WTC11 (cell line): ENCODE measurements at regions not wholly inside any gene's neighbourhood (a gene's known extent, or its start where the extent isn't known, plus 50 kb on each side); places are given as distances from the start of the nearest gene placed in this dataset.

Experiments
- ATAC-seq: fragments of 200-7000 bp; cut with Tn5 transposase; 2 replicates; pipeline ENCODE4 v1.10.0; 2021; ENCODE audit warnings: mild to moderate bottlenecking, moderate library complexity
- CTCF ChIA-PET: fragments of 300-600 bp; sonication (Branson Sonifier 250); formaldehyde crosslinking; loops from one replicate; lab custom pipeline; 2021; ENCODE audit warnings: antibody characterized with exemption; lab: Charles Lee
- POLR2A ChIA-PET: fragments of 350-600 bp; sonication (Branson Sonifier 250); formaldehyde crosslinking; loops from one replicate; lab custom pipeline; 2021; ENCODE audit warnings: antibody characterized with exemption; lab: Charles Lee
- DNase-seq: peaks from one replicate; pipeline ENCODE4 v3.0.0; 2021; ENCODE audit warnings: low spot score
- H3K27ac Mint-ChIP-seq: 2 replicates; pipeline ENCODE4 v1.8.0; 2021; ENCODE audit warnings: mixed read lengths
- H3K27me3 Mint-ChIP-seq: 2 replicates; pipeline ENCODE4 v1.8.0; 2021; ENCODE audit warnings: low read depth, mild to moderate bottlenecking, moderate library complexity, mixed read lengths
- H3K36me3 Mint-ChIP-seq: 2 replicates; pipeline ENCODE4 v1.8.0; 2021; ENCODE audit warnings: mixed read lengths
- H3K4me1 Mint-ChIP-seq: 2 replicates; pipeline ENCODE4 v1.8.0; 2022; ENCODE audit warnings: mixed read lengths
- H3K4me3 Mint-ChIP-seq: 2 replicates; pipeline ENCODE4 v1.8.0; 2021; ENCODE audit warnings: mild to moderate bottlenecking, moderate library complexity, mixed read lengths
- H3K9me3 Mint-ChIP-seq: 2 replicates; pipeline ENCODE4 v1.8.0; 2021; ENCODE audit warnings: mixed read lengths
- AR ChIP-seq: fragments of 250-450 bp; sonication (Bioruptor Pico); IDR thresholded peaks from 2 replicates; pipeline ENCODE4 v1.9.0; 2021; ENCODE audit warnings: mild to moderate bottlenecking
- ATF1 ChIP-seq: sonication (generic); formaldehyde crosslinking; IDR thresholded peaks from 2 replicates; pipeline ENCODE4 v1.8.1; 2023; ENCODE audit warnings: mild to moderate bottlenecking, moderate library complexity, missing genetic modification reagents
- ATF3 ChIP-seq: sonication (generic); formaldehyde crosslinking; conservative IDR thresholded peaks from 2 replicates; pipeline ENCODE4 v1.8.1; 2022; ENCODE audit warnings: mild to moderate bottlenecking, missing genetic modification reagents
- CREB1 ChIP-seq: sonication (generic); formaldehyde crosslinking; IDR thresholded peaks from 2 replicates; pipeline ENCODE4 v1.8.0; 2023; ENCODE audit warnings: mild to moderate bottlenecking, missing genetic modification reagents
- ETV6 ChIP-seq: sonication (generic); formaldehyde crosslinking; IDR thresholded peaks from 2 replicates; pipeline ENCODE4 v1.8.1; 2022; ENCODE audit warnings: mild to moderate bottlenecking, missing genetic modification reagents
- FOXJ3 ChIP-seq: sonication (generic); formaldehyde crosslinking; IDR thresholded peaks from 2 replicates; pipeline ENCODE4 v1.9.0; 2021; ENCODE audit warnings: missing genetic modification reagents, mild to moderate bottlenecking, borderline replicate concordance
- FOXK1 ChIP-seq: sonication (generic); formaldehyde crosslinking; IDR thresholded peaks from 2 replicates; pipeline ENCODE4 v1.8.0; 2022; ENCODE audit warnings: mild to moderate bottlenecking, moderate library complexity, missing genetic modification reagents
- FOXP1 ChIP-seq: sonication (generic); formaldehyde crosslinking; IDR thresholded peaks from 2 replicates; pipeline ENCODE4 v1.8.0; 2022; ENCODE audit warnings: missing genetic modification reagents, mild to moderate bottlenecking, moderate library complexity, borderline replicate concordance
- GABPB1 ChIP-seq: sonication (generic); formaldehyde crosslinking; IDR thresholded peaks from 2 replicates; pipeline ENCODE4 v1.8.1; 2023; ENCODE audit warnings: mild to moderate bottlenecking, missing genetic modification reagents
- GTF2I ChIP-seq: fragments of 250-450 bp; sonication (Bioruptor Pico); conservative IDR thresholded peaks from 2 replicates; pipeline ENCODE4 v1.4.0; 2021; ENCODE audit warnings: mild to moderate bottlenecking
- IRF2 ChIP-seq: sonication (generic); formaldehyde crosslinking; IDR thresholded peaks from 2 replicates; pipeline ENCODE4 v1.8.0; 2022; ENCODE audit warnings: low read depth, missing genetic modification reagents, borderline replicate concordance
- JAZF1 ChIP-seq: fragments of 250-450 bp; sonication (Bioruptor Pico); IDR thresholded peaks from 2 replicates; pipeline ENCODE4 v1.9.0; 2021; ENCODE audit warnings: moderate library complexity, mild to moderate bottlenecking, inconsistent platforms
- JUN ChIP-seq: sonication (generic); formaldehyde crosslinking; IDR thresholded peaks from 2 replicates; pipeline ENCODE4 v1.8.0; 2023; ENCODE audit warnings: mild to moderate bottlenecking, missing genetic modification reagents
- KAT7 ChIP-seq: sonication (generic); formaldehyde crosslinking; IDR thresholded peaks from 2 replicates; pipeline ENCODE4 v1.8.1; 2023; ENCODE audit warnings: missing genetic modification reagents, mild to moderate bottlenecking, borderline replicate concordance
- MLX ChIP-seq: sonication (generic); formaldehyde crosslinking; IDR thresholded peaks from 2 replicates; pipeline ENCODE4 v1.8.1; 2023; ENCODE audit warnings: mild to moderate bottlenecking, missing genetic modification reagents, moderate library complexity
- PREB ChIP-seq: sonication (generic); formaldehyde crosslinking; IDR thresholded peaks from 2 replicates; pipeline ENCODE4 v1.8.1; 2022; ENCODE audit warnings: mild to moderate bottlenecking, missing genetic modification reagents, moderate library complexity, borderline replicate concordance
- STAT6 ChIP-seq: sonication (generic); formaldehyde crosslinking; conservative IDR thresholded peaks from 2 replicates; pipeline ENCODE4 v1.8.1; 2023; ENCODE audit warnings: mild to moderate bottlenecking, low read depth, missing genetic modification reagents, moderate library complexity
- USF2 ChIP-seq: sonication (generic); formaldehyde crosslinking; IDR thresholded peaks from 2 replicates; pipeline ENCODE4 v1.8.1; 2023; ENCODE audit warnings: mild to moderate bottlenecking, missing genetic modification reagents, moderate library complexity
- ZNF317 ChIP-seq: sonication (generic); formaldehyde crosslinking; IDR thresholded peaks from 2 replicates; pipeline ENCODE4 v1.8.1; 2023; ENCODE audit warnings: low read depth, mild to moderate bottlenecking, moderate library complexity, missing genetic modification reagents, borderline replicate concordance
- ZNF423 ChIP-seq: fragments of 250-450 bp; sonication (Bioruptor Pico); IDR thresholded peaks from 2 replicates; pipeline ENCODE4 v2.1.2; 2022; ENCODE audit warnings: mild to moderate bottlenecking, moderate library complexity

GRCh38 chr15:99916668-99917223, 183.5 kb upstream of the LYSMD4 start (continued):
- no peak for TF ChIP-seq IRF2 (CRISPR knock-in tag)
- TF ChIP-seq ATF3 (CRISPR knock-in tag) = no peak
- TF ChIP-seq GABPB1 = no peak
- TF ChIP-seq FOXK1 (CRISPR knock-in tag) = no peak

GRCh38 chr15:99914723-99915122, 181.5 kb upstream of the LYSMD4 start:
- peaks cover 6% of the 10 kb centered on the region for H3K4me1 Mint-ChIP-seq
- TF ChIP-seq ZNF423 (CRISPR knock-in tag) (no peak), ETV6 (CRISPR knock-in tag) (no peak), ATF1 (CRISPR knock-in tag) (no peak), MLX (CRISPR knock-in tag) (no peak), KAT7 (CRISPR knock-in tag) (no peak), STAT6 (no peak), PREB (CRISPR knock-in tag) (no peak), JUN (CRISPR knock-in tag) (no peak), JAZF1 (CRISPR knock-in tag) (no peak), ZNF317 (CRISPR knock-in tag) (no peak), GTF2I (CRISPR knock-in tag) (no peak), IRF2 (CRISPR knock-in tag) (no peak), USF2 (CRISPR knock-in tag) (no peak), FOXP1 (no peak), CREB1 (CRISPR knock-in tag) (no peak), AR (no peak), FOXJ3 (CRISPR knock-in tag) (no peak), FOXK1 (CRISPR knock-in tag) (no peak)
- CTCF ChIA-PET = interaction anchor here (0.5 kb wide), 1 partner anchor 863 kb away, joined by 3 read pairs; no protein-coding TSS in a partner anchor

More at GRCh38 chr15:99914723-99915122, 181.5 kb upstream of the LYSMD4 start:
- Mint-ChIP-seq H3K27me3 (no peaks in the 10 kb centered on the region; the same call in 1 of the 2 replicates), H3K36me3 (no peaks in the 10 kb centered on the region), H3K4me3 (no peak overlapping the region), H3K27ac (no peak overlapping the region), H3K9me3 (no peaks in the 10 kb centered on the region)
- ATAC-seq (no peak), DNase-seq (no peak)
- POLR2A ChIA-PET = no interaction called here
